ENCODE measurements at regions not wholly inside any gene's neighbourhood (a gene's known extent, or its start where the extent isn't known, plus 50 kb on each side); places are given as distances from the start of the nearest gene placed in this dataset.

DNA sequence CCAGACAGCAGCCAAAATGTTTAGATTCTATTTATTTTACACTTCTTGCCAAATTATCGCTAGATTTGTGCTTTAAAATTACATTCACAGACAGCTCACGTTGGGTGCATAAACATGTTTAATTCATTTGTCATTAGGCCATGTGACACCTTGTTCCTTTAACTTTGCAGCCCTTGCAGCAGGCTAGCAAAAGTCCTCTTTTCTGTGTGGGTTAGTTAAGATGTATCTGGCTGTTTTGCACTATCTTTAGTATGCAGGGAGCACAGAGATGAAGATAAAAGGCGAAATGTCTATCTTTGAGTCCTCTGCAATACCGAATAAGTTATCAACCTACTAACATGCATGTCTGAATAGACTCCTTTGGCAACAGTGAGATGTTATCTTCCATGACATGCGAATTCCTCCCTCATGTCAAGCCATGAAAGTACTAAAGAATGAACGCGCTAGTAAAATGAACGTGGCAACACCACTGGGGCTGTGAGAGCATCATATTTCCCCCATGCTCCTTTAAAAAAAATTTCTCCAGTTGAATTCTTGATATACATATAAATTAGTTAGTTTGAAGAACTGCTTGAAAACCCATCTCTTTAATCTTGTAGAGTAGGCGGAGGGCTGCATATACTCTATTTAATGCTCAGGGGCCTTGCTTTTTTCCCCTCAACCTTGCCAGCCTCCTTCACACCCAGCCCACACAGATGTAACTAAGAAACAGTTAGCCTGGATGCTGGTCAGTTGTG is 620.4 kb upstream of the NR2F2 start (continued):
- TF ChIP-seq RBBP5 (IDR thresholded peaks at IDR 0.05; ENCODE audit: borderline replicate concordance, low read depth, low read length) (no peak), SIX5 (IDR thresholded peaks at IDR 0.05; ENCODE audit: low read depth, low read length) (no peak), RXRA (IDR thresholded peaks at IDR 0.05; ENCODE audit: insufficient read depth, low read depth, low read length) (no peak)

All from H1 (cell line).